ENCODE measurements at regions not wholly inside any gene's neighbourhood (a gene's known extent, or its start where the extent isn't known, plus 50 kb on each side); places are given as distances from the start of the nearest gene placed in this dataset.

DNA sequence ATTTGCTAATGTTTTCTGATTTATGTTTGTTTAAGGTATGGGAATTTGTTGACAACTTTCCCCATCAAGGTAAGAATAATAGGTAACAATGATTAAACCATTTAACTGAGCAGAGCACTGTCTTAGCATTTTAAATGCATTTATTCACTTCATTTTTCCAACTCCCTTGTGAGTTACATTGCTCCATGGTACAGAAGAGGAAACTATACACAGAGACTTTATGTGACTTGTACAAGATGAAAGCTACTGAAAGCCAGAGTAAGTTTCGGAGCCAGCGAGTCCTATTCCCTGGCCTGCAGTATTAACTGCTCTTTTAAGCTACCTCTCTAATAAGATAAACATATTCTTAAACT lies 708.8 kb downstream of the HDGFL1 start:
- intact Hi-C loops (cut with DNase I), result no loop called here
- no peaks in the 10 kb centered on the region for H3K4me1 ChIP-seq
- TF ChIP-seq, protein P1, sequence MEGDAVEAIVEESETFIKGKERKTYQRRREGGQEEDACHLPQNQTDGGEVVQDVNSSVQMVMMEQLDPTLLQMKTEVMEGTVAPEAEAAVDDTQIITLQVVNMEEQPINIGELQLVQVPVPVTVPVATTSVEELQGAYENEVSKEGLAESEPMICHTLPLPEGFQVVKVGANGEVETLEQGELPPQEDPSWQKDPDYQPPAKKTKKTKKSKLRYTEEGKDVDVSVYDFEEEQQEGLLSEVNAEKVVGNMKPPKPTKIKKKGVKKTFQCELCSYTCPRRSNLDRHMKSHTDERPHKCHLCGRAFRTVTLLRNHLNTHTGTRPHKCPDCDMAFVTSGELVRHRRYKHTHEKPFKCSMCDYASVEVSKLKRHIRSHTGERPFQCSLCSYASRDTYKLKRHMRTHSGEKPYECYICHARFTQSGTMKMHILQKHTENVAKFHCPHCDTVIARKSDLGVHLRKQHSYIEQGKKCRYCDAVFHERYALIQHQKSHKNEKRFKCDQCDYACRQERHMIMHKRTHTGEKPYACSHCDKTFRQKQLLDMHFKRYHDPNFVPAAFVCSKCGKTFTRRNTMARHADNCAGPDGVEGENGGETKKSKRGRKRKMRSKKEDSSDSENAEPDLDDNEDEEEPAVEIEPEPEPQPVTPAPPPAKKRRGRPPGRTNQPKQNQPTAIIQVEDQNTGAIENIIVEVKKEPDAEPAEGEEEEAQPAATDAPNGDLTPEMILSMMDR (IDR thresholded peaks at IDR 0.05), result no peak
- no peaks in the 10 kb centered on the region for H3K36me3 ChIP-seq (ENCODE audit: insufficient read depth in 1 of 2, low read depth in 1 of 2)
- no peaks in the 10 kb centered on the region for H3K27me3 ChIP-seq (ENCODE audit: insufficient read depth in 3 of 3, low read length in 2 of 3)
- 95 to 99% (median 98%) methylated on average over 2 of the region's 2 CpGs for WGBS, 3 donors
- no peak overlapping the region for H3K4me3 ChIP-seq
- H3K9me3 ChIP-seq, result no peaks in the 10 kb centered on the region
- no peak overlapping the region for H3K27ac ChIP-seq
- DNase-seq, result no peak
- ATAC-seq, result no peak

DNA sequence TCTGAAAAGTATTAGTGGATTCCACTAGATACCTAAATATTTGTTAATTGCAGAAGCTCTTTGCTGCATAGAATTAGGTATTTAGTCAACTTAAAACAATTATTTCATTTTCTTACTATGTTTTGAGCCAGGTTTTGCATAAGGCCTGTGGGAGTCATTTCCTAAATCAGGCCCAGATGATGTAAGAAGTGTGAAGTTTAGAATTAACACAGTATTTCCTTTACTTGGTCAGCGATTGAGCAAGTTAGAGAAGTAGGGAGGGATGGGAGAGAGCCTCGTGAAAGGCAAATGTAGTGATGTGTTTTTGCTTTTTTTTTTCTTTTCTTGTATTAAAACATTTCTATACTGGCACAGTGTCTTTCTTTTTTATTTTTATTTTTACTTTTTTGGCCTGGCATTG lies 711.1 kb downstream of the HDGFL1 start:
- intact Hi-C loops (cut with DNase I), result no loop called here
- TF ChIP-seq, protein P1 (IDR thresholded peaks at IDR 0.05), result no peak
- WGBS, 3 donors, result 28 to 60% (median 45%) methylated on average over 2 of the region's 2 CpGs
- no peaks in the 10 kb centered on the region for H3K4me1 ChIP-seq
- no peaks in the 10 kb centered on the region for H3K27me3 ChIP-seq (ENCODE audit: insufficient read depth in 3 of 3, low read length in 2 of 3)
- no peaks in the 10 kb centered on the region for H3K9me3 ChIP-seq
- H3K36me3 ChIP-seq (ENCODE audit: insufficient read depth in 1 of 2, low read depth in 1 of 2), result no peaks in the 10 kb centered on the region
- DNase-seq (no peak), ATAC-seq (no peak)
- no peak overlapping the region for H3K4me3 ChIP-seq
- no peak overlapping the region for H3K27ac ChIP-seq

DNA sequence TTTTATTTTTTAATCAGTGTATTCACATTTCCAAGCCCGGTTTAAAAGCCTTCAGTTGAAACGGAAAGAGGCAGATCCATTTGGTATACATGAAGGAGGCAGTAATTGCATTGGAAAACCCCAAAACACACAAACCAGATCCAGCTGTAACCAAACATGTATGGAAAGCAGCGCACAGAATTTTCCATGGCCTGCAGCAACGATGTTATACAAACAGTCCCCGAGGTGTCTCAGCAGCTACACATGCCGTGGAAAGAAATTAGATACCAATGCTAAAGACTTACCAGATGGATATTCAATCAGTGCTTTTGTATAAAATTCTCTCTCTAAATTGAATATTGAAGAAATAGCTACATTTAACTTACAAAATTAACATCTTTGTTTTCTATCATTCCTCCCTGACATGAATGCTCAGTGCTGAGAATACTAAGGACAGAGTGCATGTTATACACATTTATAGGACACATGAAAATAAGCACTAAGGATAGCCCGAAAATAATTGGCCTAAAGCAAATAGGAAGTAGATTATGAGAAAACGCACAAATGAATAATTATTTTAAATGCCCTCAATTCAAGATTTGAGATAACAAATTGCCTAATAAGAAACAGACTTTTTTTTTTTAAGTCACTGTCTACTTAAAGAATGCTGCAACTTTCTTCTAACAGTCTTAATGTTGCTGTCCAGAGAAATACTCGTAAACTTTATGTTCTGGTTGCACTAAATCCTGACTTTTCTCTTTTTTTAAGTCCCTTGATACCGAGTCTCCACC lies 713.1 kb downstream of the HDGFL1 start:
- intact Hi-C loops (cut with DNase I), result no loop called here

DNA sequence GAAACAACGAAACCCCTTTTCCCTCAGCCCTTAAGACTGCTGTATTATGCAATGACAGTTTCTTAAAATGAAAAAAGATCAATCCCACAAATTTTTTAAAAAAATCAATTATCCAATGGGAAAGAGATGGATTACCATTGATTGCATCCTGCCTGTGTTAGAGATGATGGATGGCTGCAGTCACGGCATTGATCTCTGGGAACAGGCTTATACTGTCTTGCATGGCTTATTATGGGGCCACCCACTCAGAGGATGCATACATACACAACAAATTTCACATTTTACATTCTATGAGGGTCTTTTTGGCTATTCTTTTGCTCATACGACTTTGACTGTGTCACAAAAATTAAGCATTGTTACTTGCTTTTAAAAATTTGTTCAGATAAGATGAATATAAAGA lies 724.3 kb downstream of the HDGFL1 start:
- WGBS, 3 donors, result 63 to 67% (median 66%) methylated on average over 3 of the region's 3 CpGs
- H3K4me3 ChIP-seq, result no peak overlapping the region
- no peak for ATAC-seq

More for the DNA sequence above, 713.1 kb downstream of the HDGFL1 start:
- Histone ChIP-seq H3K9me3 (no peaks in the 10 kb centered on the region), H3K4me1 (no peaks in the 10 kb centered on the region), H3K4me3 (no peak overlapping the region), H3K27me3 (ENCODE audit: insufficient read depth in 3 of 3, low read length in 2 of 3) (no peaks in the 10 kb centered on the region), H3K36me3 (ENCODE audit: insufficient read depth in 1 of 2, low read depth in 1 of 2) (no peaks in the 10 kb centered on the region), H3K27ac (no peak overlapping the region)
- TF ChIP-seq, protein P1 (IDR thresholded peaks at IDR 0.05), result no peak
- no peak for ATAC-seq
- 60 to 68% (median 65%) methylated on average over 10 of the region's 10 CpGs for WGBS, 3 donors
- no peak for DNase-seq

More for the DNA sequence above, 724.3 kb downstream of the HDGFL1 start:
- no peaks in the 10 kb centered on the region for H3K36me3 ChIP-seq (ENCODE audit: insufficient read depth in 1 of 2, low read depth in 1 of 2)
- H3K9me3 ChIP-seq, result no peaks in the 10 kb centered on the region
- no peak for DNase-seq
- H3K4me1 ChIP-seq, result no peaks in the 10 kb centered on the region
- intact Hi-C loops (cut with DNase I), result no loop called here
- TF ChIP-seq, protein P1 (IDR thresholded peaks at IDR 0.05), result no peak
- H3K27me3 ChIP-seq (ENCODE audit: insufficient read depth in 3 of 3, low read length in 2 of 3), result no peaks in the 10 kb centered on the region
- no peak overlapping the region for H3K27ac ChIP-seq
